Esophagus squamous epithelium (tissue), 5 donors: ENCODE measurements at regions not wholly inside any gene's neighbourhood (a gene's known extent, or its start where the extent isn't known, plus 50 kb on each side); places are given as distances from the start of the nearest gene placed in this dataset.

ENCODE experiments used
- DNase-seq: peaks from one replicate; lab custom pipeline; 2025; lab: John Stamatoyannopoulos, UW
- H3K27ac ChIP-seq, 4 donors: fragments of 200-600 bp; sonication (generic); one replicate each; pipeline ENCODE4 v1.5.1; 2016 to 2019; ENCODE audit warnings: mild to moderate bottlenecking in 1 of 4
- H3K27me3 ChIP-seq, 4 donors: fragments of 200-600 bp; sonication (generic); 1 replicate in 3 of 4; 2 replicates in 1 of 4; pipeline versions ENCODE4 v1.5.1 to v1.6.0; 2017 to 2021; ENCODE audit warnings: antibody characterized with exemption in 1 of 4
- H3K36me3 ChIP-seq, 3 donors: fragments of 200-600 bp; sonication (generic); one replicate each; pipeline ENCODE4 v1.5.1; 2016 to 2019
- H3K4me1 ChIP-seq, 3 donors: fragments of 200-600 bp; sonication (generic); one replicate each; pipeline ENCODE4 v1.5.1; 2017 to 2019
- H3K4me3 ChIP-seq, 4 donors: fragments of 200-600 bp; sonication (generic); 1 replicate in 3 of 4; 2 replicates in 1 of 4; pipeline ENCODE4 v1.5.1; 2016 to 2019; ENCODE audit warnings: mild to moderate bottlenecking in 2 of 4, moderate library complexity in 1 of 4
- H3K9me3 ChIP-seq, 3 donors: fragments of 200-600 bp; sonication (generic); one replicate each; pipeline ENCODE4 v1.5.1; 2016 to 2019
- CTCF ChIP-seq, 6 experiments: fragments of 450-650 bp in 4 of 6; fragments of 200-600 bp in 2 of 6; sonication (generic) in 2 of 6; IDR thresholded peaks; one replicate each; pipeline ENCODE4 v1.5.1; 2016 to 2019; ENCODE audit warnings: antibody characterized with exemption in 6 of 6, mild to moderate bottlenecking in 4 of 6, moderate library complexity in 4 of 6
- POLR2A ChIP-seq, 4 donors: fragments of 450-650 bp; IDR thresholded peaks; one replicate each; pipeline ENCODE4 v1.6.1; 2017; ENCODE audit warnings: antibody characterized with exemption in 4 of 4, mild to moderate bottlenecking in 4 of 4, moderate library complexity in 3 of 4
- WGBS, 2 donors: methylation state at CpG; one replicate each; pipeline ENCODE4 v1.1.5; 2018; 5-methylcytosine and 5-hydroxymethylcytosine counted together
- intact Hi-C: fragments of 100-400 bp; cut with DNase I; formaldehyde crosslinking; loops from one replicate; pipeline ENCODE4 v1.15.0; 2022
- donor health status: DM: yes; HTN: yes; CAD: no.

GRCh38 chr4:24394041-24394440 is 190.3 kb downstream of the DHX15 start:
- DNase-seq, result no peak
- H3K27ac ChIP-seq, result no peak overlapping the region
- no peak for TF ChIP-seq POLR2A (IDR thresholded peaks at IDR 0.05)
- no peak for TF ChIP-seq CTCF (IDR thresholded peaks at IDR 0.05)
- no peaks in the 10 kb centered on the region for H3K4me1 ChIP-seq
- no peaks in the 10 kb centered on the region for H3K36me3 ChIP-seq
- no peaks in the 10 kb centered on the region for H3K27me3 ChIP-seq
- intact Hi-C loops, result no loop called here
- WGBS, 2 donors, result 51 to 62% methylated on average over 4 of the region's 4 CpGs
- H3K9me3 ChIP-seq, result no peaks in the 10 kb centered on the region
- H3K4me3 ChIP-seq, result no peak overlapping the region

- Histone ChIP-seq H3K27ac (no peak overlapping the region), H3K36me3 (no peaks in the 10 kb centered on the region), H3K9me3 (no peaks in the 10 kb centered on the region), H3K4me1 (no peaks in the 10 kb centered on the region), H3K27me3 (no peaks in the 10 kb centered on the region), H3K4me3 (no peak overlapping the region)
- WGBS, 2 donors, result 80 to 85% methylated on average over 5 of the region's 5 CpGs
- TF ChIP-seq CTCF (IDR thresholded peaks at IDR 0.05) (no peak), POLR2A (IDR thresholded peaks at IDR 0.05) (no peak)
- intact Hi-C loops, result no loop called here
- no peak for DNase-seq
Observed at GRCh38 chr4:24392613-24393012, 191.7 kb downstream of the DHX15 start.

GRCh38 chr4:24382381-24382780 is 202.0 kb downstream of the DHX15 start:
- intact Hi-C loops, result no loop called here
- WGBS, 2 donors, result 5 to 13% methylated on average over 2 of the region's 2 CpGs
- no peak for DNase-seq
- Histone ChIP-seq H3K4me1 (no peaks in the 10 kb centered on the region), H3K27ac (no peak overlapping the region), H3K36me3 (no peaks in the 10 kb centered on the region), H3K9me3 (no peaks in the 10 kb centered on the region), H3K4me3 (no peak overlapping the region), H3K27me3 (no peaks in the 10 kb centered on the region)
- TF ChIP-seq POLR2A (IDR thresholded peaks at IDR 0.05), result no peak
- TF ChIP-seq CTCF (IDR thresholded peaks at IDR 0.05), result no peak

- DNase-seq, result no peak
- H3K27ac ChIP-seq, result no peak overlapping the region
- H3K4me1 ChIP-seq, result no peaks in the 10 kb centered on the region
- no peaks in the 10 kb centered on the region for H3K36me3 ChIP-seq
- WGBS, 2 donors, result 56% methylated on average over 2 of the region's 2 CpGs
- no peak overlapping the region for H3K4me3 ChIP-seq
- no peaks in the 10 kb centered on the region for H3K27me3 ChIP-seq
- intact Hi-C loops, result no loop called here
- H3K9me3 ChIP-seq, result no peaks in the 10 kb centered on the region
- TF ChIP-seq CTCF (IDR thresholded peaks at IDR 0.05) (no peak), POLR2A (IDR thresholded peaks at IDR 0.05) (no peak)
Observed at GRCh38 chr4:24380957-24381665, 203.2 kb downstream of the DHX15 start.

- H3K4me3 ChIP-seq, result no peak overlapping the region
- no peak overlapping the region for H3K27ac ChIP-seq
- intact Hi-C loops, result no loop called here
- H3K9me3 ChIP-seq, result no peaks in the 10 kb centered on the region
- WGBS, 2 donors, result 11 to 23% methylated on average over 2 of the region's 2 CpGs
- no peaks in the 10 kb centered on the region for H3K27me3 ChIP-seq
- no peaks in the 10 kb centered on the region for H3K36me3 ChIP-seq
- H3K4me1 ChIP-seq, result no peaks in the 10 kb centered on the region
- no peak for DNase-seq
- no peak for TF ChIP-seq POLR2A (IDR thresholded peaks at IDR 0.05)
- TF ChIP-seq CTCF (IDR thresholded peaks at IDR 0.05), result no peak
Observed at GRCh38 chr4:24373704-24374103, 210.7 kb downstream of the DHX15 start.
